ENCODE measurements at regions not wholly inside any gene's neighbourhood (a gene's known extent, or its start where the extent isn't known, plus 50 kb on each side); places are given as distances from the start of the nearest gene placed in this dataset.

DNA sequence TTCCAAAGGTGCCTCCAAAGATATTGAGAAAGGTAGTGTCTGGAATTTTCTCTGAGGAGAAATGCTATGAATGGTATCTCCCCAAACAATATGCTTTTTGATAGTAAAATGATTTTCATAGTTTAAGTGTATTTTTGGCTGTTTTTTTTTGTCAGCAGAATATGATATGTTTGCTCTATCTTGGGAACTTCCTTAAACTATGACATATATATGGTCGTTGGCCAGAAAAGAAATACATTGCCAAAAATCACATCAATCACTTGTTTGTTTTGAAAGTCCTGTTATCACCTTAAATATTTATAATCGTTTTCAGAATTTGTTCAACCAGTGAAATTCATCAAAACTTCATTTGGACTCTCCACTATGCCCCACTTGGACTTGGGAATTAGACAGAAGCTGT is 816.9 kb downstream of the CDH11 start:
- TF ChIP-seq, protein P1, sequence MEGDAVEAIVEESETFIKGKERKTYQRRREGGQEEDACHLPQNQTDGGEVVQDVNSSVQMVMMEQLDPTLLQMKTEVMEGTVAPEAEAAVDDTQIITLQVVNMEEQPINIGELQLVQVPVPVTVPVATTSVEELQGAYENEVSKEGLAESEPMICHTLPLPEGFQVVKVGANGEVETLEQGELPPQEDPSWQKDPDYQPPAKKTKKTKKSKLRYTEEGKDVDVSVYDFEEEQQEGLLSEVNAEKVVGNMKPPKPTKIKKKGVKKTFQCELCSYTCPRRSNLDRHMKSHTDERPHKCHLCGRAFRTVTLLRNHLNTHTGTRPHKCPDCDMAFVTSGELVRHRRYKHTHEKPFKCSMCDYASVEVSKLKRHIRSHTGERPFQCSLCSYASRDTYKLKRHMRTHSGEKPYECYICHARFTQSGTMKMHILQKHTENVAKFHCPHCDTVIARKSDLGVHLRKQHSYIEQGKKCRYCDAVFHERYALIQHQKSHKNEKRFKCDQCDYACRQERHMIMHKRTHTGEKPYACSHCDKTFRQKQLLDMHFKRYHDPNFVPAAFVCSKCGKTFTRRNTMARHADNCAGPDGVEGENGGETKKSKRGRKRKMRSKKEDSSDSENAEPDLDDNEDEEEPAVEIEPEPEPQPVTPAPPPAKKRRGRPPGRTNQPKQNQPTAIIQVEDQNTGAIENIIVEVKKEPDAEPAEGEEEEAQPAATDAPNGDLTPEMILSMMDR (IDR thresholded peaks at IDR 0.05) = no peak
- DNase-seq = no peak
- Mint-ChIP-seq H3K9me3 (no peaks in the 10 kb centered on the region), H3K36me3 (ENCODE audit: low read depth) (no peaks in the 10 kb centered on the region), H3K4me1 (ENCODE audit: low read depth) (no peaks in the 10 kb centered on the region), H3K4me3 (no peak overlapping the region), H3K27me3 (ENCODE audit: insufficient read depth) (no peaks in the 10 kb centered on the region; the same call in 1 of the 2 replicates), H3K27ac (no peak overlapping the region)

DNA sequence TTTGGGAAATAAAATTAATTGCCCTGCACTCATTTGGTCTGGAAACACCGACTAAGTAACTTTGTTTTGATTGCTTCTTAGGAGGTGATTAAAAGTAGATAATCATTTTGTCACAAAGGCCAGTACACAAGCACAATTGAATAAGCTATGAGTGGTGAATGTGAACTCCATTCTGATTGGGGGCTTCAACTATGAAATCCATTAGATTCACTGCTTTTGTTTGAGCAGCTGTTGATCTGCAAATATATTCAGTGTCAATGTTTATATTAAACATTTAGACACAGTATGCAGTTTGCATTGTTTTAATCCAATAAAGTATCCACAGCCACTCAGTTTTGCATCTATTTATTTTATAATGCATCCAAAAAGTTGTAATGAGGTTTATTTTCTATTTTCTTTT is 817.5 kb downstream of the CDH11 start:
- no peak for DNase-seq
- H3K4me1 Mint-ChIP-seq (ENCODE audit: low read depth) = no peaks in the 10 kb centered on the region
- H3K4me3 Mint-ChIP-seq = no peak overlapping the region
- no peak overlapping the region for H3K27ac Mint-ChIP-seq
- no peaks in the 10 kb centered on the region for H3K9me3 Mint-ChIP-seq
- TF ChIP-seq, protein P1 (IDR thresholded peaks at IDR 0.05) = no peak
- no peaks in the 10 kb centered on the region for H3K27me3 Mint-ChIP-seq (ENCODE audit: insufficient read depth)
- no peaks in the 10 kb centered on the region for H3K36me3 Mint-ChIP-seq (ENCODE audit: low read depth)

DNA sequence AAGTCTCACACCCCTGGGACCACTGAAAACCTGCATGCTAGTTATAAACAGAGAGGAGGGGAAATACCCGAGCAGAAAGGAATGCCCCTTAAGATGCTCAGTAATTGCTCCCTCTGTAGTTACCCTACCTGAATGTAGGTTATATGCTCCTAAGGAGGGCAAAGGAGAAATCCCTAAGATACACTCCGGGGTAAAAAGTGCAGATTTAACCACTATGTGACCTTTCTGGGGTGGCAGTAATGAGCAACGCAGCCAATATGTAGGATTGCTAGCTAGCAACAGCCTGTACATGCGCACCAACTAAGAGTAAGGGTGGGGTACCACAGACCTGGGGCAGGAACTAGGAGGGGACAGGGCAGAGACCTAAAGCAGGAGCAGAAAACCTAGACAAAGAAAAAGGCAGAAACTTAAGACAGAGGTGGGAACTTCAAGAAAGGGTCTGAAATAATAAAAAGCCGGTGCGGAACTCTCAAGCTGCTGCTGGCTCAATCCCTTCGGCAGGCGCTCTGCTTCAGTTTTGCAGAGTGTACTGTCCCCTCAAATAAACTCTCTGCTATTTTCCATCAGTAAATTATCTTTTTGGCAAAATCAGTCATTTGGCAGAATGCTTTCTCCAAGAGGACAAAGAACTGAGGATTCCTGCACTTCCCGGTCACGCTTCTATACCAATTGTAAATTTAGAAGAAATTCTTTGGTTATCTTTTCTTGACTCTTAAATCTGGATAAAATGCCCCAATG is 823.8 kb downstream of the CDH11 start:
- Mint-ChIP-seq H3K27ac (no peak overlapping the region), H3K36me3 (ENCODE audit: low read depth) (no peaks in the 10 kb centered on the region), H3K4me3 (no peak overlapping the region), H3K27me3 (ENCODE audit: insufficient read depth) (no peaks in the 10 kb centered on the region), H3K9me3 (no peaks in the 10 kb centered on the region), H3K4me1 (ENCODE audit: low read depth) (no peaks in the 10 kb centered on the region)
- TF ChIP-seq, protein P1 (IDR thresholded peaks at IDR 0.05) = no peak
- DNase-seq = no peak

DNA sequence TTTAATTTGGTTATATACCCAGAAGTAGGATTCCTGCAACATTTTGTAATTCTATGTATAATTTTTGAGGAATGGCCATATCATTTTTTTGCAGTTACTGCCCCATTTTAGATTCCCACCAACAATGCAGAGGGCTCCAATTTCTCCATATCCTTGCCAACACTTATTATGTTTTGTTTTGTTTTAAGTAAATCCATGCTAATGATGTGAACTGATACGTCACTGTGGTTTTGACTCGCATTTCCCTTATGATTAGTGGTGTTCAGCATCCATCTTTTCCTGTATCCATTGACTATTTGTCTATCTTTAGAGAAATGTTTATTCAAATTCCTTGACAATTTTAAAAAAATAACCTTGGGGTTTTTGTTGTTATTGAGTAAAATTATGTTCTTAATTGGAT is 826.4 kb downstream of the CDH11 start:
- no peak for DNase-seq
- Mint-ChIP-seq H3K9me3 (no peaks in the 10 kb centered on the region), H3K36me3 (ENCODE audit: low read depth) (no peaks in the 10 kb centered on the region), H3K4me1 (ENCODE audit: low read depth) (peaks cover 2% of the 10 kb centered on the region; the same call in 1 of the 2 replicates), H3K27ac (no peak overlapping the region), H3K4me3 (no peak overlapping the region), H3K27me3 (ENCODE audit: insufficient read depth) (no peaks in the 10 kb centered on the region)
- TF ChIP-seq, protein P1 (IDR thresholded peaks at IDR 0.05) = no peak

DNA sequence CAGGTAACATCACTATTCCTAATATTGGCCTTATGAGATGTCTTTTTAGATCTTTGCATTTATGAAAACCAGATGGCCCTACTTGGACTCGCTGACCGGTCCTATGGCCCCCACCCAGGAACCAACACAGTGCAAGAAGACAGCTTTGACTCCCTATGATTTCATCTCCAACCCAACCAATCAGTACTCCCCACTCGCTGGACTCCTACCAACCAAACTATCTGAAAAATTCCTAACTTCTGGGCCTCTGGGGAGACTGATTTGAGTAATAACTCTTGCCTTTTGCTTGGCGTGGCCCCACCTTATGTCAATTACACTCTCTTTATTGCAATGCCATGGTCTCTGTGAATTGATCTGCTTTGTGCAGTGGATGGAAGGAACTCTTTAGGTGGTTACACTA is 828.9 kb downstream of the CDH11 start:
- TF ChIP-seq, protein P1 (IDR thresholded peaks at IDR 0.05) = no peak
- Mint-ChIP-seq H3K4me3 (no peak overlapping the region), H3K4me1 (ENCODE audit: low read depth) (peaks cover 4% of the 10 kb centered on the region; the same call in 1 of the 2 replicates), H3K27ac (no peak overlapping the region), H3K9me3 (no peaks in the 10 kb centered on the region), H3K27me3 (ENCODE audit: insufficient read depth) (no peaks in the 10 kb centered on the region), H3K36me3 (ENCODE audit: low read depth) (no peaks in the 10 kb centered on the region)
- DNase-seq = no peak

Data from HFFc6 (cell line).